ENCODE measurements at regions not wholly inside any gene's neighbourhood (a gene's known extent, or its start where the extent isn't known, plus 50 kb on each side); places are given as distances from the start of the nearest gene placed in this dataset.

- Histone ChIP-seq H3K27ac (no peak overlapping the region), H3K4me3 (no peak overlapping the region)
- no peak for TF ChIP-seq CTCF (IDR thresholded peaks at IDR 0.05)
- DNase-seq (ENCODE audit: low spot score) = no peak
These were observed 622.4 kb downstream of the HTR1B start for GRCh38 chr6:76840865-76841264.

- H3K4me3 ChIP-seq = no peak overlapping the region
- DNase-seq (ENCODE audit: low spot score) = no peak
- H3K27ac ChIP-seq = no peak overlapping the region
- no peak for TF ChIP-seq CTCF (IDR thresholded peaks at IDR 0.05)
These were observed 623.1 kb downstream of the HTR1B start for GRCh38 chr6:76840041-76840745.

- DNase-seq (ENCODE audit: low spot score) = no peak
- H3K27ac ChIP-seq = no peak overlapping the region
- no peak for TF ChIP-seq CTCF (IDR thresholded peaks at IDR 0.05)
- H3K4me3 ChIP-seq = no peak overlapping the region
These were observed 623.8 kb downstream of the HTR1B start for GRCh38 chr6:76839505-76839904.

- Histone ChIP-seq H3K27ac (no peak overlapping the region), H3K4me3 (no peak overlapping the region)
- TF ChIP-seq CTCF (IDR thresholded peaks at IDR 0.05) = no peak
- no peak for DNase-seq (ENCODE audit: low spot score)
These were observed 625.7 kb downstream of the HTR1B start for GRCh38 chr6:76837564-76837963.

GRCh38 chr6:76835695-76836094 lies 627.6 kb downstream of the HTR1B start:
- no peak overlapping the region for H3K27ac ChIP-seq
- DNase-seq (ENCODE audit: low spot score) = no peak
- H3K4me3 ChIP-seq = no peak overlapping the region
- TF ChIP-seq CTCF (IDR thresholded peaks at IDR 0.05) = no peak

- H3K27ac ChIP-seq = no peak overlapping the region
These were observed 628.0 kb downstream of the HTR1B start for GRCh38 chr6:76835293-76835692.

More at GRCh38 chr6:76835293-76835692, 628.0 kb downstream of the HTR1B start:
- TF ChIP-seq CTCF (IDR thresholded peaks at IDR 0.05) = no peak
- H3K4me3 ChIP-seq = no peak overlapping the region
- no peak for DNase-seq (ENCODE audit: low spot score)
